GM18951 (cell line): ENCODE measurements at regions not wholly inside any gene's neighbourhood (a gene's known extent, or its start where the extent isn't known, plus 50 kb on each side); places are given as distances from the start of the nearest gene placed in this dataset.

Source experiments
- POLR2A ChIP-seq: IDR thresholded peaks from 4 replicates; pipeline ENCODE4 v1.6.1; 2011; ENCODE audit warnings: mild to moderate bottlenecking; ENCODE audit not compliant: insufficient read length, insufficient read depth; ENCODE audit errors: extremely low read depth
- in situ Hi-C: fragments of 300-500 bp; cut with MboI; formaldehyde crosslinking; loops from one replicate; pipeline ENCODE4 v1.12.0; 2022; ENCODE audit warnings: low sequenced_read_pairs, mixed read lengths, inconsistent platforms; ENCODE audit not compliant: unreplicated experiment

DNA sequence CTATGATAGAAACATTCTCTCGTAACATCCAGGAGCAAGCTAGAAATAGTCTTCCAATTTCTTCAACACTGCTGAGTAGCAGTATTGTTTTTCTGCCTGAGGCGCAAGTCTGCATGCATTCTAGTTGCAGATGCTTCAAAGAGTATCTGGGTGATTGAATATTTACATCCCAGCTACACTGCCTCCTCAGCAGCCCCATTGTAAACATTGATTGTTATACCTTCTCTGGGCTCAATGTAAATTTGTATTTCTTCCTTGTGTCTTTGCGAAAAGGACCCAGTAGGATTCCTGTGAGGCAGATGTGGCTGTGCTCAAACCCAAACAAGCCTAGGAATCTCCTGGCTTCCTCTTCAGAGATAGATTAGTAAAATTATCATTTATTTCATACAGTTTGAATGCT, 320.7 kb downstream of the CDC14C start:
- TF ChIP-seq POLR2A, result no peak
- in situ Hi-C loops, result no loop called here

GRCh38 chr7:49247759-49248158, 323.4 kb downstream of the CDC14C start:
- in situ Hi-C loops, result no loop called here
- no peak for TF ChIP-seq POLR2A

- TF ChIP-seq POLR2A, result no peak
- in situ Hi-C loops, result no loop called here
These were observed 330.7 kb downstream of the CDC14C start for GRCh38 chr7:49255054-49255453.

- TF ChIP-seq POLR2A, result no peak
- in situ Hi-C loops, result no loop called here
These were observed 336.2 kb downstream of the CDC14C start for GRCh38 chr7:49260538-49260937.

DNA sequence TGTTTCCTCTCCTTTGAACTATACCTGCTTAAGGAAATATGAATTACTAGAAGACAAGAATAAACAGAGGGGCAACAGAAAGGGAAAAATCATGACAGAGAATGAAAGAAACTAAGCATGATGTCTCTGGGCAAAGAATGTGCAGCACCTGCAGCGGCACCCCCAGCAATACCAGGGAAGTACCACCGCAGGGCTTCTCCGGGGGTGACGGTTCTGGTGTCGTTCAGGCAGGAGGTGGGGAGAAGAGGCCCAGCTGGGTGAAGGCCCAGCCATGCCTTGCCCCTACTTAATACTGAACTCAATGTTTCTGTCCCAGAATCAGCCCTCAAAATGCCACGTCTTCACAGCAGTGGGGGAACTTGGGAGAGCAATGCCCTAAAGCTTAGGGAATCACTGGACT, 337.6 kb downstream of the CDC14C start:
- in situ Hi-C loops, result no loop called here
- TF ChIP-seq POLR2A, result no peak

DNA sequence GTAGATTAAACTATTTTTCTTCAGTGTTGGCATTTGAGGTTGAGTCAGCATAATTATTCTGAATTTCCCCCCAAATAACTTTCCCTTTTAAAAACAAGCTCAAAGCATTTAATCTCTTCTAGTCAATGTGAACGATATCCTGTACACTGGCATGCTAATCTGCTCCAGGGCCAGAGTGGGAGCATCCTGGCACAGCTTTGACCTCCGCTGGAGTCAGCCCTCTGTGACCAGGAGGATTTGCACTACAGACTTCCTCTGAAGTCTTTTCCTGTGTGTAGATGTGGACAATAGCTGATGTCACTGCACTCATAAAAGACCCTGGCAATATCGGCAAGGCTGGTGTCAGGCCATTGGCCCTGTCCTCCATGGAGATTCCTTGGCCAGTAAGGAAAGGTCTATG, 340.2 kb downstream of the CDC14C start:
- TF ChIP-seq POLR2A, result no peak
- in situ Hi-C loops, result no loop called here

GRCh38 chr7:49273897-49274296, 349.6 kb downstream of the CDC14C start:
- no peak for TF ChIP-seq POLR2A
- in situ Hi-C loops, result no loop called here

DNA sequence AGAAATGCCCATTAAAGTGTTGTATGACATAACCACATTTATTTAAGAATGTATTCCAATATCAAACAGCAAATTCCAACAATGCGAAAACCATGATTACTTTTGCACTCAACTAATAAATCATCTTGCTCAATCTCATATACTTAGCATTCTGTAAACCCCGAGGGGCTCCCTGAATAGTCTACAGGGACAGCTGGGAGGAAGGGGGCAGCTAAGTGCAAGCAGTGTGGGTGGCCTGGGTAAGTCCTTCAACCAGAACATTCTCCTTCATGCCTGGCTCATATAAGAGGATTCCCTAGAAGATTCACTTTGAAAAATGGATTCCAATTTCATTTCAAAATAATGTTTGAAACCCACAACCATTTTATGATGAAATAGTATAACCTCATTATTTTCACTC, 355.5 kb downstream of the CDC14C start:
- TF ChIP-seq POLR2A, result no peak
- in situ Hi-C loops, result no loop called here

GRCh38 chr7:49287653-49288052, 363.3 kb downstream of the CDC14C start:
- in situ Hi-C loops, result no loop called here
- no peak for TF ChIP-seq POLR2A

DNA sequence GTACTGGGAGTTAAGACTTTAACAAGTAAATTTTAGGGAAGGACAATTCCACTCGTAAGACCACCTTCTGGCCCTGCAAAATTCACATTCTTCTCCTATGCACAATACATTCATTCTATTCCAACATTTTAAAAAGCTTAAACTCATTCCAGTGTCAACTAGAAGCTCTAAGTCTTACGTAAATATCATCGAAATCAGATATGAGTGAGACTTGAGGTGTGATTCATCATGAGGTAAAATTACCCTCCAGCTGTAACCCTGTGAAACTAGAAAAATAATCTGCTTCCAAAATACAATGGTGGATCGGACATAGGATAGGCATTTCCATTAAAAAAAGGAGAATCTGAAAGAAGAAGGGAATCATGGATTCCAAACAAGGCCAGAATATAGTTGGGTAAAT, 370.3 kb downstream of the CDC14C start:
- in situ Hi-C loops, result no loop called here
- no peak for TF ChIP-seq POLR2A

DNA sequence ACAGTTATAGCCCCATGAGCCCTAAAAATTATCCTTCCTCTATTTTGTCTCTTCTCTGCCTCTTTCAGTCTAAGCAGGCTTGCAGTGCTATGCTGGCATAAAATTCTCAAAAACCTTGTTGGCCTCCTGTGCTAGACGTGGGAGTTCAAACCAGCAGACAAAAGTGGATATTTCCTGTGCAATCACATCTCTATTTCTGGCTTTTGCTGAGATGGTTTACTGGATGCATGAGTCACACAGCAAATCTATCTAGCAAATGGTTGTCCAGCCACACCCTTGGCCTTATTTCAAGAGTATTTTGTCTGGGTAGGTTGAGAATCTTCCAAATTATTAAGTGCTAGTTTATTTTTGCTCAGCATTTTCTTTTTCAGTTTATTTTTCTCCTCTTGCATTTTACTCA, 370.8 kb downstream of the CDC14C start:
- no peak for TF ChIP-seq POLR2A
- in situ Hi-C loops, result no loop called here

- in situ Hi-C loops, result no loop called here
- TF ChIP-seq POLR2A, result no peak
These were observed 373.6 kb downstream of the CDC14C start for GRCh38 chr7:49297958-49298357.

DNA sequence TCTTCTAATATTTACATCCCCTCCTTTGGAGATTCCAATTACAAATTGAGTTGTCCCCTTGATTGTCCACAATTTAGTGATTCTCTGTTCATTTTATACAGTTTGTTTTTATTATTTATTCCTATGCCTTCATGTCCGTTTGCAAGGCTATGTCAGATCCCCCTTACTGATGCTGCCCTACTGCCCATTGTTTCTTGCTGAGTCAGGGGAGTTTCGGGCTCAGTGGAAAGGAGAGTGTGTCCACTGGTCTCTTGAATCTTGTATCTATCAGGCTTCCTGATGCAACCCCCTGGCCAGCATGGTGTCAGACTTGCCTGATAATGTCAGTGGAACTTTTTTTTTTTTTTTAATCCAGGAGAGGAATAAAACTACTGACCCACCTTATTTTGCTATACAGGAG, 384.4 kb downstream of the CDC14C start:
- no peak for TF ChIP-seq POLR2A
- in situ Hi-C loops, result no loop called here

DNA sequence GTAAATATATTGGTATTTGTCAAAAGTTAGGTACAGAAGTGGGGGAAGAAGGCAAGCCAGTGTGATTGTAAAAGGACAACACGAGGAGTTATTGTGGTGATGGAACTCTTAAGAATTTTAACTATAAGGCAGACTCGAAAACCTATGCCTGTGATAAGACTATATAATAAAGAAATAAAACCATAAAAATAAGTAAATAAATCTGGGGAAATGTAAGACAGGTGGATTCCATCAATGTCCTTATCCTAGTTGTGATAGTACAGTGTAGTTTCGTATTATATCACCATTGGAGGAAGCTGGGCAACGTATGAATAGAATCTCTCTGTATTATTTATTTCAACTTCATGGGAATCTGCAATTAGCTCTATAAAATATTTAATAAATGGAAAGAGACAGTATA, 395.7 kb downstream of the CDC14C start:
- no peak for TF ChIP-seq POLR2A
- in situ Hi-C loops, result no loop called here

GRCh38 chr7:49321843-49322242, 397.5 kb downstream of the CDC14C start:
- in situ Hi-C loops, result no loop called here
- TF ChIP-seq POLR2A, result no peak
